ENCODE measurements at regions not wholly inside any gene's neighbourhood (a gene's known extent, or its start where the extent isn't known, plus 50 kb on each side); places are given as distances from the start of the nearest gene placed in this dataset.

DNA sequence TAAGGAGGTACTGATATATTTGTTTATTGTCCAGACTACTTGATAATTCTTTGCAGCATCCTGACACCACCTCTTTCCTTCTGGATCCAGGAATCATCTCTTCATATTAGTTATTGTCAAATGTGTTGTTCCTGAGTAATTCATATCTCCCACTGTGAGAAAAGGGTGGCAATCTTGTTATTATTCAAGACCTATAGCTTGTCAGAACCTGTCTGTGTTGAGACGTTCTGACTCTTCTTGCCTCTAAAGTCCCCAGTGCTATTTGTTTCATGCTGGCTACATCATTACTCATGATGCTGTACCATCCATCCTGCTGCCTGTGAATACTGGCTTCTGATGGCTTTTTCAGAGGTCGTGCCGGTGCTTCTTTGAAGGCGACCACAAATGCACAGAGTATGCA, 68.7 kb upstream of the TAF11L2 start:
- TF ChIP-seq EGR1 (IDR thresholded peaks at IDR 0.05) (no peak), YY1 (IDR thresholded peaks at IDR 0.05; ENCODE audit: low read depth) (no peak), ZBTB7A (IDR thresholded peaks at IDR 0.05; ENCODE audit: low read depth) (no peak), TAF1 (IDR thresholded peaks at IDR 0.05; ENCODE audit: low read depth) (no peak), CREB1 (IDR thresholded peaks at IDR 0.05; ENCODE audit: low read depth) (no peak), EP300 (IDR thresholded peaks at IDR 0.05; ENCODE audit: borderline replicate concordance) (no peak), RAD21 (IDR thresholded peaks at IDR 0.05; ENCODE audit: low read depth) (no peak), CEBPB (IDR thresholded peaks at IDR 0.05) (no peak), FOXM1 (IDR thresholded peaks at IDR 0.05; ENCODE audit: borderline replicate concordance, low read depth) (no peak)

Measured in Ishikawa (cell line).